ENCODE measurements at regions not wholly inside any gene's neighbourhood (a gene's known extent, or its start where the extent isn't known, plus 50 kb on each side); places are given as distances from the start of the nearest gene placed in this dataset.
A peak's percentile ranks its signal among the peaks of the same experiment; 100 is the strongest.

GRCh38 chr20:24769878-24770627, 179.0 kb upstream of the CST7 start:
- no peak for TF ChIP-seq POLR2AphosphoS5 (IDR thresholded peaks at IDR 0.05)
- TF ChIP-seq POLR2A (IDR thresholded peaks at IDR 0.05) = no peak
- TF ChIP-seq CTCF (IDR thresholded peaks at IDR 0.05 in 8 of 11, conservative IDR thresholded peaks at IDR 0.05 in 3 of 11) = no peak
- WGBS, 5 donors = 90 to 94% (median 92%) methylated on average over 11 to 18 of the region's 18 CpGs
- Histone ChIP-seq H3K36me3 (no peaks in the 10 kb centered on the region), H3K27ac (no peak overlapping the region), H3K4me1 (peaks cover 0 to 9% (median 5%) of the 10 kb centered on the region in 6 donors), H3K4me3 (no peak overlapping the region), H3K9me3 (peaks cover 0 to 7% (median 5%) of the 10 kb centered on the region in 8 donors), H3K27me3 (replicated peaks in 1 of 7) (peaks cover 0 to 32% (median 0%) of the 10 kb centered on the region in 7 donors)
- DNase-seq = peak; percentile 71
- intact Hi-C loops (cut with DNase I; ENCODE audit: low total_unique reads) = no loop called here

GRCh38 chr20:24770628-24771541, 178.2 kb upstream of the CST7 start:
- peak; percentile 45 for DNase-seq
- peaks cover 0 to 15% (median 12%) of the 10 kb centered on the region in 8 donors for H3K9me3 ChIP-seq
- no peaks in the 10 kb centered on the region for H3K36me3 ChIP-seq
- TF ChIP-seq POLR2A (IDR thresholded peaks at IDR 0.05) = no peak
- TF ChIP-seq CTCF (IDR thresholded peaks at IDR 0.05 in 8 of 11, conservative IDR thresholded peaks at IDR 0.05 in 3 of 11) = no peak
- TF ChIP-seq POLR2AphosphoS5 (IDR thresholded peaks at IDR 0.05) = no peak
- H3K27me3 ChIP-seq (replicated peaks in 1 of 7) = peaks cover 0 to 32% (median 0%) of the 10 kb centered on the region in 7 donors
- intact Hi-C loops (cut with DNase I; ENCODE audit: low total_unique reads) = no loop called here
- no peak overlapping the region for H3K27ac ChIP-seq
- no peak overlapping the region for H3K4me3 ChIP-seq
- H3K4me1 ChIP-seq = peaks cover 0 to 9% (median 5%) of the 10 kb centered on the region in 6 donors
- 81 to 84% (median 82%) methylated on average over 17 of the region's 17 CpGs for WGBS, 5 donors

- no peak overlapping the region for H3K27ac ChIP-seq
- intact Hi-C loops (cut with DNase I; ENCODE audit: low total_unique reads) = no loop called here
- no peak for TF ChIP-seq CTCF (IDR thresholded peaks at IDR 0.05 in 8 of 11, conservative IDR thresholded peaks at IDR 0.05 in 3 of 11)
- no peak for TF ChIP-seq POLR2AphosphoS5 (IDR thresholded peaks at IDR 0.05)
- no peak for TF ChIP-seq POLR2A (IDR thresholded peaks at IDR 0.05)
- H3K4me3 ChIP-seq = no peak overlapping the region
- 19 to 35% (median 22%) methylated on average over 9 of the region's 9 CpGs for WGBS, 5 donors
- peak; percentile 69 for DNase-seq
- peaks cover 0 to 21% (median 13%) of the 10 kb centered on the region in 8 donors for H3K9me3 ChIP-seq
- peaks cover 0 to 32% (median 0%) of the 10 kb centered on the region in 7 donors for H3K27me3 ChIP-seq (replicated peaks in 1 of 7)
- peaks cover 0 to 9% (median 5%) of the 10 kb centered on the region in 6 donors for H3K4me1 ChIP-seq
- H3K36me3 ChIP-seq = no peaks in the 10 kb centered on the region
These were observed 177.5 kb upstream of the CST7 start for GRCh38 chr20:24771542-24772061.
